GM21576 (cell line): ENCODE measurements at regions not wholly inside any gene's neighbourhood (a gene's known extent, or its start where the extent isn't known, plus 50 kb on each side); places are given as distances from the start of the nearest gene placed in this dataset.
"Not testable (repeated sequence)": the region's sequence is repeated elsewhere in the genome, so short reads cannot be mapped to it uniquely, and the experiment has no call there.

Experiments
- ATAC-seq: cut with Tn5 transposase; IDR thresholded peaks from one replicate; pipeline ENCODE4 v1.9.1; 2021; ENCODE audit warnings: mild to moderate bottlenecking, moderate library complexity; ENCODE audit not compliant: unreplicated experiment

GRCh38 chr4:158958489-158959270, 144.2 kb upstream of the RAPGEF2 start:
- no peak for ATAC-seq

GRCh38 chr4:158962393-158962792, 140.5 kb upstream of the RAPGEF2 start:
- no peak for ATAC-seq

- not testable (repeated sequence) for ATAC-seq
Observed at GRCh38 chr4:158963282-158963681, 139.6 kb upstream of the RAPGEF2 start.

- no peak for ATAC-seq
Observed at GRCh38 chr4:158964114-158964727, 138.7 kb upstream of the RAPGEF2 start.

GRCh38 chr4:158964728-158965124, 138.2 kb upstream of the RAPGEF2 start:
- no peak for ATAC-seq

- ATAC-seq = no peak
Observed at GRCh38 chr4:158965226-158965625, 137.7 kb upstream of the RAPGEF2 start.

- no peak for ATAC-seq
Observed at GRCh38 chr4:158966091-158966490, 136.8 kb upstream of the RAPGEF2 start.

- no peak for ATAC-seq
Observed at GRCh38 chr4:158968961-158969360, 133.9 kb upstream of the RAPGEF2 start.

GRCh38 chr4:158970812-158971211, 132.1 kb upstream of the RAPGEF2 start:
- no peak for ATAC-seq

GRCh38 chr4:158974438-158974837, 128.4 kb upstream of the RAPGEF2 start:
- ATAC-seq = not testable (repeated sequence)

GRCh38 chr4:158980711-158981110, 122.2 kb upstream of the RAPGEF2 start:
- not testable (repeated sequence) for ATAC-seq

GRCh38 chr4:158991534-158992155, 111.2 kb upstream of the RAPGEF2 start:
- no peak for ATAC-seq

- ATAC-seq = no peak
Observed at GRCh38 chr4:158993891-158994290, 109.0 kb upstream of the RAPGEF2 start.

- no peak for ATAC-seq
Observed at GRCh38 chr4:158995040-158995439, 107.8 kb upstream of the RAPGEF2 start.

GRCh38 chr4:158995965-158996364, 106.9 kb upstream of the RAPGEF2 start:
- no peak for ATAC-seq

GRCh38 chr4:158996669-158997074, 106.2 kb upstream of the RAPGEF2 start:
- no peak for ATAC-seq

- no peak for ATAC-seq
Observed at GRCh38 chr4:158997660-158998349, 105.1 kb upstream of the RAPGEF2 start.

- ATAC-seq = no peak
Observed at GRCh38 chr4:158998624-158999023, 104.3 kb upstream of the RAPGEF2 start.

- no peak for ATAC-seq
Observed at GRCh38 chr4:158999166-158999682, 103.7 kb upstream of the RAPGEF2 start.

- ATAC-seq = no peak
Observed at GRCh38 chr4:158999849-159000248, 103.0 kb upstream of the RAPGEF2 start.

GRCh38 chr4:159002950-159003349, 99.9 kb upstream of the RAPGEF2 start:
- ATAC-seq = no peak
